ENCODE measurements at regions not wholly inside any gene's neighbourhood (a gene's known extent, or its start where the extent isn't known, plus 50 kb on each side); places are given as distances from the start of the nearest gene placed in this dataset.
"Not testable (repeated sequence)": the region's sequence is repeated elsewhere in the genome, so short reads cannot be mapped to it uniquely, and the experiment has no call there.

DNA sequence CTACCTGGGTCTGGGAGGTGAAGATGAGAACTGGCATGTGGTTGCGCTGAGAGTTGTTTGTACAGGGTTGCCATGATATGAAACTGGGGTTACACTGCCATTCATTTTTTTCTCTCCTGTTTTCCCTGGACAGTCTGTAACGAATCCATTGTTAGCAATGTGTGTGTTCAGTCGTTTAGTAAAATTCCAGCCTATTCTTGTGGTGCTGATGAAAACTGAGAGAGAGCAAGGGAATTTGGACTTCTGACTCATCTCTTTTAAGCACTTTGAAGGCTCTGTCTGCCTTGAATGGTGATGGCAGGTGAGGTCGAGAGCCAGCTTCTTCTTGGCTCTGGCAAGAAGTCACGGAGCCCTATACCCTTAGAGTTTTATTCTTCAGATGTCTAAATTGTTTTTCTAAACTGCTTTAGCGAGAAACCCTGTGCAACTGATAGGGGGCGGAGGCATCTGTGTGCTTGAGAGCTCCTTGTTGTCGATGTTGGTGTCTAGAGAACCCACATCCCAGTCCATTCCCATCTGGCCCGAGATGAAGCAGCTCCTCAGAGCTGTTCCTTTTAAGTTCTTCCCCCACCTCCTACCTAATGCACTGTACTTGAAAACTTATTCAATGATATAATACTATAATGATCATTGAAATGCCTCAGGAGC lies 204.4 kb downstream of the TMX1 start:
- DNase-seq (ENCODE audit: low spot score): no peak

- DNase-seq (ENCODE audit: low spot score): no peak
Measured at GRCh38 chr14:51445001-51445390, 204.9 kb downstream of the TMX1 start.

- peak; percentile 81 for DNase-seq (ENCODE audit: low spot score)
Measured at GRCh38 chr14:51446771-51447170, 204.9 kb upstream of the FRMD6 start.

DNA sequence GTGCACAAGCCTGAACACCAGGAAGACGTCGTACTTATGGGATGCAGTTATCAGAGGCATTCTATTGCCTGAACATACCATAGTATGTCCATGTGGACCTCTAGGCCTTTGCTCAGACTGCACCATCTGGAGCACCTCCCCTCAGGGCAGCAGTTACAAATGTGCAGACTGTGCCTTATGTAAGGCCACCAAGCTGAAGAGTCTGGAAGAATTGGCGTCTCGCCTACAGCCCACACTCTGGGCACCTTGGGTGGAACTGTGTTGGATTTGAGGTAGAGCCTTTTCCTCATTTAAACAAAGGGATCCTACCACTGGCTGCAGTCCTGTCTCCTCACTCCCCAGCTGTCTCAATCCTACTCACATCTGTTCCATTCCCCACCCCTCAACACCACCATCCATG lies 204.3 kb upstream of the FRMD6 start:
- no peak for DNase-seq (ENCODE audit: low spot score)

- DNase-seq (ENCODE audit: low spot score): no peak
Measured at GRCh38 chr14:51448831-51449670, 202.7 kb upstream of the FRMD6 start.

GRCh38 chr14:51449681-51450080 lies 202.0 kb upstream of the FRMD6 start:
- DNase-seq (ENCODE audit: low spot score): no peak

DNA sequence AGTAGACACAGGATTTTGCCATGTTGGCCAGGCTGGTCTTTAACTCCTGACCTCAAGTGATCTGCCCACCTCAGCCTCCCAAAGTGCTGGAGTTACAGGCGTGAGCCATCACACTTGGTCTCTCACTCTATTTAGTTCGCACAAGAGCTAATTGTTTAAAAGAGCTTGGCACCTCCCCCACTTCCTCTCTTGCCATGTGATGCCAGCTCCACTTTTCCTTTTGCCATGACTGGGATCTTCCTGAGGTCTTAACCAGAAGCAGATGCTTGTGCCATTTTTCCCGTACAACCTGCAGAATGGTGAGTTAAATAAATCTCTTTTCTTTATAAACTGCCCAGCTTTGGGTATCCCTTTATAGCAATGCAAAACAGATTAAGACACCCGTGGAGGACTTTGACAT lies 200.1 kb upstream of the FRMD6 start:
- DNase-seq (ENCODE audit: low spot score): peak; percentile 30

DNA sequence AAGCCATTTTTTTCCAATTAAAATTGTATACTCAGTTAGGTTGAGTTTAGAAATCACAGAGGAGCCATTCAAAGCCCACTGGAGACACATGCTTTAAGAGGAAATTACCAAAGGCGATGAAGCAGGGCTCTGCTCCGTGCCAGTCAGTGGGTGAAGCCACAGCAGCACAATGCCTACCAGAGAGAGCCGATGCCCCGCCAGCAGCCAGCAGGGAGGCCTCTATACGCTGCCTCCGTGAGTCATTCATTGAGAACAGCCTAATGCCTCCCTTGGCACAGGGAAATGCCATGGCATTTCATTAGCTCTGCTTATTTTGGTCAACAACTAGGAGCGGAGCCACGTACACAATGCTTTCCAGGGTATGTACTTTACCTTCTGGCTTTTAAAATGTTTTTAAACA lies 197.8 kb upstream of the FRMD6 start:
- DNase-seq (ENCODE audit: low spot score): no peak

DNA sequence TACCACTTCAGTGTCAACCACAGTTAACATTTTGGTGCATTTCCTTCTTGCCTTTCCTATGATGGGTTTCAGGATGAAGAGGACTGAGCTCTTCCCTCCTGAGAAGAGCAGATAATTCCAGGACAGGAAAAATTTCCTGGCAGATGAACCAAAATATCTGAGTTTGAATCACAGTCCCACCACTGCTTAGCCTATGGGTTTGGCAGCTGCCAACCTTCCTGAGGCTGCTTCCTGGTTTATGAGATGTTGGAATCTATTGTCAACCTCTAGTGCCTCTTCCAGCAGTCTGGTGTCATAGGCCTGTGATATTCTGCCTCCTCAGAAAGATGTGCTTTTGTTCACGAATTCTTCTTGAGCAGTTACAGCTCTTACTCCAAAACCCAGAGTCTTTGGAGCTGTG lies 197.4 kb upstream of the FRMD6 start:
- no peak for DNase-seq (ENCODE audit: low spot score)

DNA sequence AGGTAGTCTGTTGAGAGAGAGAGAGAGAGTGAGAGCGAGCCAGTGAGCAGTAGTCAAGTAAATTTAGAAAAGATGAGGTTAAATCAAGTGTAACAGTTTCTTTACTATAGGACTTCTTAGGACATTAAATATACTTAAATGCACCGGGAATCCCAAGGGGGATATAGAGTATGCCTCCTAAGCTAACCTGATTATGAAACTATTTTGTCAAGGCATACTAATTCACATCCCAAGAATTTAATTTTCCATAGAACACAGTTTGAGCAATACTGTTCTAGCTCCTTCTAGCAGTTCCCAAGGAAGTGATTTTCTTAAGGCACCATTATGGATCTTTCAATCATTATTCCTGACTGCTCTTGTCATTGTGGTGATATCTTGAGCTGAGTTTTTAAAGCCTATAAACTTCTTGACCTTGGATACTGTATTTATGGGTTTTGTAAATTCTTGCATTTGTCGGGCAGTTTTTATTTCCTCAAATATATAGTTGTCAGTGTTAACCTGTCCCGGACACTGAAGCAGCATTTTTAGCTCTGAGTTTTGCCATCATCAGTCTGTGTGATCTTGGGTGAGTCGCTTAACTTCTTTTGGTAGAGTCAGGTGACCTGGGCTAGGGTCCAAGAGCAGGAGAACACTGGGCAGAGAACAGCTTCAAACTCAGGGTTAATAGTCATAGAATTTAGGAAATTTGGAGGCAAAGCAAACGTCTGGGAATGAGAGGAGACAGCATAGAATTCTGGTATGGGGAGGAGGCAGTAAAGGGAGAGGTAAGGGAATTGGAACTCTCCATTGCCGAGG lies 196.5 kb upstream of the FRMD6 start:
- DNase-seq (ENCODE audit: low spot score): no peak

- no peak for DNase-seq (ENCODE audit: low spot score)
Measured at GRCh38 chr14:51457843-51458562, 193.7 kb upstream of the FRMD6 start.

GRCh38 chr14:51458563-51458955 lies 193.2 kb upstream of the FRMD6 start:
- peak; percentile 65 for DNase-seq (ENCODE audit: low spot score)

GRCh38 chr14:51460011-51460410 lies 191.7 kb upstream of the FRMD6 start:
- DNase-seq (ENCODE audit: low spot score): no peak

DNA sequence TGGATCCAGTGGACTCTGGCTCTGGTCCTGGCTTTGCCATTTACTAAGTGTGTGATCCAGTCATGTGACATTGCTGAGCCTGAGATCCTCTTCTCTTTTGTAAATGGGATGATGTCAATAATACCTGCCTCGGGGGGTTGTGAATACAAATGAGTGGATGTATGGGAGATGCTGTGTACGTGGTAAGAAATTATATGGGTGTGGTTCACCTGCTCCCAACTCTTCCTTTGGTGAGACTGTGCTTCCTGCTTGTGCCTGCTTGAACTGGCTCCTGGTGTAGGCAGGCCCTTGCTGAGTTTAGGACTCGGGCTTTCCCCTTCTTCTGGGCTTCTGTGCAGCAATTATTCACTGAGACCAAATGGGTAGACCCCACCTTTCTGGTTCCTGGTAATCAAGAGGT lies 189.5 kb upstream of the FRMD6 start:
- no peak for DNase-seq (ENCODE audit: low spot score)

GRCh38 chr14:51462706-51463105 lies 189.0 kb upstream of the FRMD6 start:
- no peak for DNase-seq (ENCODE audit: low spot score)

GRCh38 chr14:51463461-51463860 lies 188.2 kb upstream of the FRMD6 start:
- DNase-seq (ENCODE audit: low spot score): no peak

- DNase-seq (ENCODE audit: low spot score): no peak
Measured at GRCh38 chr14:51464411-51464810, 187.3 kb upstream of the FRMD6 start.

DNA sequence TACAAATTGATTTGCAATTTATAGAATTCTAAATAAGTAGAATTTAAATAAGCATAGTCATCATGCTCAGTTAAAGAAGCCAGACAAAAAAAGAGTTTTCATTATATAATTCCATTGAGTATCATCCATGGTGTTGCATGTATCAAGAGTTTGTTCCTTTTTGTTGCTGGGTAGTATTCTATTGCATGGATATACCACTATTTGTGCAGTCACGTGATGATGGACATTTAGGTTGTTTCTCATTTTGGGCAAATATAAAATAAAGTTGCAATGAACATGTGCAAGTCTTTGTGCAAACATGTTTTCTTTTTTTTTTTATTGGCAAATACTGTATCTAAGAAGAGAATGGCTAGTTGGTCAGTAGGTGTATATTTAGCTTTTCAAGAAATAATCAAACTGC lies 186.2 kb upstream of the FRMD6 start:
- no peak for DNase-seq (ENCODE audit: low spot score)

- not testable (repeated sequence) for DNase-seq (ENCODE audit: low spot score)
Measured at GRCh38 chr14:51467392-51467791, 184.3 kb upstream of the FRMD6 start.

- DNase-seq (ENCODE audit: low spot score): no peak
Measured at GRCh38 chr14:51468523-51468922, 183.2 kb upstream of the FRMD6 start.

DNA sequence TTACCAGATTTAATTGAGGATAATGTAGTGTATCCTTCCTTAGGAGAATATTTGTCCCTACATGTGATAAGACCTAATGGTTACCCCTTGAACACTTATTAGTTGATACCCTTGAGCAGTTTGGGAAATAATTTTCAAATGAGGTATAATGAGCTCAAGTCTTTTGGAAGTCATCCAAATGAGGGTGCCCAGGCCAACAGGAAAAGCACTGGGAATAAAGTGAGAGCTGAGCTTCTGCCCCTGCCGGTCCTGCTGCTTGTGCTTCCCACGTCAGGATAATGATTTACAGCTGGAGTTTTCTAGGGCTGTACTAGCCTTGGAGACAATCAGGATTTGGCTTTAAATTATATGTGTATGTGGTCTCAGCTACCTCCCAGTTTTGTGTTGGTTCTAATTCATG lies 178.8 kb upstream of the FRMD6 start:
- no peak for DNase-seq (ENCODE audit: low spot score)

DNA sequence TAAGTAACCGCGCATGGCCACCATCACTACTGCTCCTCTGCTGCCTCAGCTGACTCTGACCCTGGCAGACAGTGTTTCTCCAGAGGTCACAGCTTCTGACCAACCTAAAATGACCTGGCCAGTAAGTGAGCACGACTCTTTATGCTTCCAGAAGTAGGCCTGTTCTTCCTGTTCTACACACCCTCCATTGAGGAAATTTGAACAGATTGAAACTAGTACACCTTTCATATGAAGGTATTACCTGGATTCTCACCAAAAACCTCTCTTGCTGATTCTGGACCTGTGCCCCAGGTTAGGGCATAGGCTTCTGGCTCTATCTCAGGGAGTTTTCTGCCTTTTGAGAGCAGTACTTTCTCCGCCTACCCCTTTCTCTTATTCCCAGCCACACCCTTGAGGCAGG lies 178.4 kb upstream of the FRMD6 start:
- DNase-seq (ENCODE audit: low spot score): no peak

All from kidney capillary endothelial cell (primary cell).